Omental fat pad (tissue), 3 donors: ENCODE measurements at regions not wholly inside any gene's neighbourhood (a gene's known extent, or its start where the extent isn't known, plus 50 kb on each side); places are given as distances from the start of the nearest gene placed in this dataset.

Experiments used
- ATAC-seq: fragments of 150-250 bp; one replicate; pipeline ENCODE4 v1.9.1; 2016; ENCODE audit warnings: mild to moderate bottlenecking, moderate library complexity; ENCODE audit not compliant: low FRiP score
- DNase-seq: peaks from one replicate; pipeline ENCODE4 v3.0.0-alpha.2; 2019; ENCODE audit warnings: low spot score
- TF ChIP-seq, protein P1 (sequence below), 3 donors: fragments of 450-650 bp; IDR thresholded peaks; one replicate each; pipeline ENCODE4 v1.5.1; 2016 to 2017; ENCODE audit warnings: antibody characterized with exemption in 3 of 3, mild to moderate bottlenecking in 3 of 3, moderate library complexity in 2 of 3

DNA sequence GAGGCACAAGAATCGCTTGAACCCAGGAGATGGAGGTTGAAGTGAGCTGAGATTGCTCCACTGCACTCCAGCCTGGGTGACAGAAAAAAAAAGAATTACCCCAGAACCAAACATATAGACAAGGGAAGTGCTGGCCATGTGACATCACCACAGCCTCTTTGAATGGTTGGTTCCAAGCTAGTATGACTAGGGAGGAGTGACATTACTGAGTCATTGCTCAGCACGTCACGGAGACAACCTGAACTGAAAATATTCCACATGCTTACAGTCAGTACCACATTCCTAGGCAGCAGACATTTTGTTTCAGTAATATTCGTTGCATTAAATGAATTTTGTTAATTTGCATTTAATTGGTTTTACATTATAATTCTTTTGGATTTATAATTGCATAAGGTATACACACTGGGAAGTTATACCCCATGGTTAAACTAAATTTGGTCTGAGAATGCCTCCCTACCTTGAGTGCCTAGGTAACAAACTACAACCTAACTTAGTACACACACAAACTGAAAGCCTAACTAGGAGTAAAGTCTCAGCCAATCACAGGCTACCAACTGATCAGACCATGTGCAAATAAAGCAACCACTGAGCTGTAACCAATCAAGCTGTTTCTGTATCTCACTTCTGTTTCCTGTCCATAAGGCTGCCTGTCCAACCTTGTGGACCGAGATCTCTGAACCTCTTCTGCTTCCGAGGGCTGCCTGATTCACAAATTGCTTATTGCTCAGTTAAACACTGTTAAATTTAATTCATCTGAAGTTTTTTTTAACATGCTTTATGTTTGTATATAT, 164.4 kb downstream of the CAND1 start:
- DNase-seq: no peak
- TF ChIP-seq, protein P1, sequence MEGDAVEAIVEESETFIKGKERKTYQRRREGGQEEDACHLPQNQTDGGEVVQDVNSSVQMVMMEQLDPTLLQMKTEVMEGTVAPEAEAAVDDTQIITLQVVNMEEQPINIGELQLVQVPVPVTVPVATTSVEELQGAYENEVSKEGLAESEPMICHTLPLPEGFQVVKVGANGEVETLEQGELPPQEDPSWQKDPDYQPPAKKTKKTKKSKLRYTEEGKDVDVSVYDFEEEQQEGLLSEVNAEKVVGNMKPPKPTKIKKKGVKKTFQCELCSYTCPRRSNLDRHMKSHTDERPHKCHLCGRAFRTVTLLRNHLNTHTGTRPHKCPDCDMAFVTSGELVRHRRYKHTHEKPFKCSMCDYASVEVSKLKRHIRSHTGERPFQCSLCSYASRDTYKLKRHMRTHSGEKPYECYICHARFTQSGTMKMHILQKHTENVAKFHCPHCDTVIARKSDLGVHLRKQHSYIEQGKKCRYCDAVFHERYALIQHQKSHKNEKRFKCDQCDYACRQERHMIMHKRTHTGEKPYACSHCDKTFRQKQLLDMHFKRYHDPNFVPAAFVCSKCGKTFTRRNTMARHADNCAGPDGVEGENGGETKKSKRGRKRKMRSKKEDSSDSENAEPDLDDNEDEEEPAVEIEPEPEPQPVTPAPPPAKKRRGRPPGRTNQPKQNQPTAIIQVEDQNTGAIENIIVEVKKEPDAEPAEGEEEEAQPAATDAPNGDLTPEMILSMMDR (IDR thresholded peaks at IDR 0.05): no peak
- no peak for ATAC-seq

DNA sequence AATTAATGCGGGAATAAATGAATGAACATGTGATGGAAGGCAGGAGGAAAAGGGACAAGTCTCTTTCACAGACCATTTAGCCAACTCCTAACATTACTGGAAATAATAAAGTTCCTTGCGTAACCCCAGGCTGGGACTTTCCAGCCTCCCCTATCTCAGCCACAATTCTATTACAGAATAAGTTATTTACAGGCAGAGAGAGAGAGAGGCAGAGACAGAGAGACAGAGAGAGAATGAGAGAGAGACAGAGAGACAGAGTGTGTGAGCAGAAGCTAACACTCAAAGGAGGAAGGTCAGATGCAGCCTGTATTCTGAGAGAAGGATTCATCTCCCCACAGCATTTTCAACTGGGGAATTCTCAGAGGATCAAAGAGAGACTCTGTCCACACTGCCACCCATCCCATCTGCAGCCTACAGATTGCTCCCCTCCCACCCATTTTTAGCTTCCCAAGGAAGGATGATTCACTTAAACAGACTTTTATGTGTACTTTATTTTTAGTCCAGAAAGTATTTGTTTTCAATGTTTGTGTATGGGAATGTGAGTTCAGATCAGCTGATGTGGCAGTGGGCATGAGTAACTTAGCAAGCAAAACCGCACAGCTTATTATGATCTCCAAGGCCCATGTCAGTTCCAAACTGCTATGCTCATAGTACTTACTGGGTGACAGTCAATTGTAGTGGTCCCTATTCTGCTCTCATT, 165.7 kb downstream of the CAND1 start:
- no peak for DNase-seq
- ATAC-seq: peak; percentile 81
- TF ChIP-seq, protein P1 (IDR thresholded peaks at IDR 0.05): no peak

DNA sequence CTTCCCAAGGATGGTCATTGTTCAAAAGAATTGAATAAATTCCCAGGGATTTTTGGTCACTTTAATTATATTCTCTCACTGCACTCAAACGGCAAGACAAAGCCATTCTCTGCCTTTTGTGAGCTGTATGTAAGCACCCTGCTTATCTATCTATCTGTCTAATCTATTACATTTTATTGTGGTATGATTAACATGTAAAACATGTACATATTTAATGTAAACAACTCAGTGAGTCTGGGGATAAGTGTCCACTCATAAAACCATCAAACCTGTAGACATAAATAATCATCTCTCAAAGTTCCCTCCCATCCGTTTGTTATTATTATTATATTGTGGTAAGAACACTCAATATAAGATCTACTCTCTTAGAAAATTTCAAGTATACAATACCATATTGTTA, 167.1 kb downstream of the CAND1 start:
- ATAC-seq: no peak
- TF ChIP-seq, protein P1 (IDR thresholded peaks at IDR 0.05): no peak

DNA sequence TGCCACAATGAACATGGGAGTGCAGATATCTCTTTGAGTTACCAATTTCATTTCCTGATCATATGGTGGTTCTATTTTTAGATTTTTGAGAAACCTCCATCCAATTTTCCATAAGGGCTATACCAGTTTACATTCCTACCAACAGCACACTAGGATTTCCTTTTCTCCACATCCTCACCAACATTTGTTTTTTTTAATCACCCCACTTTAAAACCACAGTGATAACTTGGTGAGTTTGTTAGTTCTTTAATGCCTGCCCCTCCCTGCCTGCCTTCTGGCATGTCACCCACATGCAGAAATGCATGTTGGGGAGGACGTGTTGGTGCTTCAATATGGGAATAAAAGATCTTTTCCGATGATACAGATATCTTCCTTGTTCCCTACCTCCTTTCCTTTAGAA, 167.9 kb downstream of the CAND1 start:
- ATAC-seq (no peak), DNase-seq (no peak)
- TF ChIP-seq, protein P1 (IDR thresholded peaks at IDR 0.05): no peak

More for the DNA sequence above, 167.1 kb downstream of the CAND1 start:
- DNase-seq: no peak

DNA sequence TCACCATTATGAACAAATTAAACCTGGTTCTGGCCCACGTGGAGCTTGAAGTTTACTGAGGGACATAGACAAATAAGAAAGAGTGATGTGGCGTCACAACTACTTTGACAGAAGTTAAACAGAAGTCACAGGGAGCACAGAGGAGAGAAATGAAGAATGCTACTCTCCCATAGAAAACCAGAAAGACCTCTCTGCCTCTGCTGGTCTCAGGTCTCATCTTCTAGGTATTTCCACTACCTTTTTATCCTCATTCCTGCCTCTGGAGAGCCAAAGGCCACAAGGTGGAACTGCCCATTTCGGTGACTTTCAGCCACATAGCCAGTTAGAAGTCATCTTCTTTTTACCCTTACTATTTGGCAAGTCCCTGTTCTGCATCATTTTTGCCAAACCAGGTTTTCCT, 170.5 kb downstream of the CAND1 start:
- TF ChIP-seq, protein P1 (IDR thresholded peaks at IDR 0.05): no peak
- ATAC-seq (no peak), DNase-seq (no peak)

DNA sequence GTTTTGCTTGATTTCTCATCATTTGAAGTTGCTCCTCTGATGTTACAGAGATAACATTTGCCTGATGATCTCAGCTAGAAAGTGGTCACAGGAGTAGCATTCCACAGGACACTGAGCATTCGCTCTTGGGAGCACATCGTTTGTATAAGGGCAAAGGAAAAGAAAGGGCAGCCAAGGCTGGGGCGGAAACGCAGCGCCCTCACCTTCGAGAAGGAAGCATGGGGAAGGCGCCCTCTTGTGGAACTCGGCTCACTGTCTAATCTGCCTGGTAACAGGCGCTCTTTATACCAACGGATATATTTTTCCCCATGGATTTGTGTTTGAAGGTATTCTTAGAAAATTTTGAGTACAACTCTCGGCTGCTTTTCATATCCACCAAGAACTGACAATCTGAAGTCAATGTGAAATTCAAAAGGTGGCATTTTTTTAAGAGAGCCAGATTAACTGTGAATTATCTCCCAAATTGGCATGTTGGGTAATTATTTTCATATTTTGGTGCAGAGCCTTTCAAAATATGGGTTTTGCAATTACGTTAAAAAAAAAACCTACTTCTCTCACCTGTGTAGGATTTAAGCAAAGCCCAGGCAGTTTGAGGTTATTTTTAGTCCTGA, 172.7 kb downstream of the CAND1 start:
- ATAC-seq: peak; percentile 90
- peak; percentile 70 for DNase-seq
- TF ChIP-seq, protein P1 (IDR thresholded peaks at IDR 0.05): no peak
